Keratinocyte (primary cell): ENCODE measurements at regions not wholly inside any gene's neighbourhood (a gene's known extent, or its start where the extent isn't known, plus 50 kb on each side); places are given as distances from the start of the nearest gene placed in this dataset.

ENCODE experiments used
- EZH2 ChIP-seq: IDR thresholded peaks from one replicate; pipeline ENCODE4 v1.6.1; 2012; ENCODE audit warnings: inconsistent platforms, mild to moderate bottlenecking, low read length, moderate library complexity
- TF ChIP-seq, protein P1 (sequence below), 3 experiments: IDR thresholded peaks in 1 of 3; conservative IDR thresholded peaks in 1 of 3; optimal IDR thresholded peaks in 1 of 3; 2 replicates in 2 of 3; 3 replicates in 1 of 3; pipeline versions ENCODE3 to v1.5.1; 2011; ENCODE audit warnings: low read length in 3 of 3, mild to moderate bottlenecking in 3 of 3, moderate library complexity in 2 of 3, control low read depth in 1 of 3, inconsistent platforms in 1 of 3; ENCODE audit not compliant: insufficient read depth in 2 of 3; ENCODE audit errors: extremely low read depth in 1 of 3

DNA sequence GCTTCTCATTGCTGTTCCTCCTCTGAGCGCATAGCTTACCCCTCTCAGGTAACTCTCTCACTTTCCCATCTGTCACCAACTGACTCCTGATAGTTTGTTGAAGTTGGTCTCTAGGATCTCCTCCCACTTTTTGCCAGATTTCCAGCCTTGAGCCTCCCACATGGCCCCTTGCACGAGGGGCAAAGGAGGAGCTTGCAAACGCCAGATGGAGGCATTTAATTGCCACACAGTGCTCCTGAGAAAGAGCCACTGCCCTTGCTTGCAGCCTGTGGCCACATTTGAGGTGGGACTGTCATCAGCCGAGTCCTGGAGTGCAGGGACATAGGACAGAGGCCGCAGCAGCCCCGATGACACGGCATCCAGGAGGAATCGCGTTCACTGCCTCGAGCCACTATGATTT lies 348.7 kb downstream of the SMOC2 start:
- TF ChIP-seq, protein P1, sequence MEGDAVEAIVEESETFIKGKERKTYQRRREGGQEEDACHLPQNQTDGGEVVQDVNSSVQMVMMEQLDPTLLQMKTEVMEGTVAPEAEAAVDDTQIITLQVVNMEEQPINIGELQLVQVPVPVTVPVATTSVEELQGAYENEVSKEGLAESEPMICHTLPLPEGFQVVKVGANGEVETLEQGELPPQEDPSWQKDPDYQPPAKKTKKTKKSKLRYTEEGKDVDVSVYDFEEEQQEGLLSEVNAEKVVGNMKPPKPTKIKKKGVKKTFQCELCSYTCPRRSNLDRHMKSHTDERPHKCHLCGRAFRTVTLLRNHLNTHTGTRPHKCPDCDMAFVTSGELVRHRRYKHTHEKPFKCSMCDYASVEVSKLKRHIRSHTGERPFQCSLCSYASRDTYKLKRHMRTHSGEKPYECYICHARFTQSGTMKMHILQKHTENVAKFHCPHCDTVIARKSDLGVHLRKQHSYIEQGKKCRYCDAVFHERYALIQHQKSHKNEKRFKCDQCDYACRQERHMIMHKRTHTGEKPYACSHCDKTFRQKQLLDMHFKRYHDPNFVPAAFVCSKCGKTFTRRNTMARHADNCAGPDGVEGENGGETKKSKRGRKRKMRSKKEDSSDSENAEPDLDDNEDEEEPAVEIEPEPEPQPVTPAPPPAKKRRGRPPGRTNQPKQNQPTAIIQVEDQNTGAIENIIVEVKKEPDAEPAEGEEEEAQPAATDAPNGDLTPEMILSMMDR (optimal IDR thresholded peaks at IDR 0.05 in 1 of 3, IDR thresholded peaks at IDR 0.05 in 1 of 3, conservative IDR thresholded peaks at IDR 0.05 in 1 of 3; ENCODE audit: extremely low read depth in 1 of 3, insufficient read depth in 2 of 3, low read length in 3 of 3) = no peak
- TF ChIP-seq EZH2 = no peak
